NB4 (cell line): ENCODE measurements at regions not wholly inside any gene's neighbourhood (a gene's known extent, or its start where the extent isn't known, plus 50 kb on each side); places are given as distances from the start of the nearest gene placed in this dataset.

Source experiments
- POLR2A ChIP-seq: IDR thresholded peaks from 2 replicates; pipeline ENCODE4 v1.6.1; 2011; ENCODE audit warnings: mild to moderate bottlenecking; ENCODE audit not compliant: insufficient read length; ENCODE audit errors: extremely low read depth
- TF ChIP-seq, protein P1 (sequence below): IDR thresholded peaks from one replicate; pipeline ENCODE4 v1.5.1; 2012; ENCODE audit warnings: low read depth, low read length
- TF ChIP-seq, protein P2 (sequence below): IDR thresholded peaks from 2 replicates; pipeline ENCODE4 v1.6.1; 2011; ENCODE audit warnings: low read depth, low read length

DNA sequence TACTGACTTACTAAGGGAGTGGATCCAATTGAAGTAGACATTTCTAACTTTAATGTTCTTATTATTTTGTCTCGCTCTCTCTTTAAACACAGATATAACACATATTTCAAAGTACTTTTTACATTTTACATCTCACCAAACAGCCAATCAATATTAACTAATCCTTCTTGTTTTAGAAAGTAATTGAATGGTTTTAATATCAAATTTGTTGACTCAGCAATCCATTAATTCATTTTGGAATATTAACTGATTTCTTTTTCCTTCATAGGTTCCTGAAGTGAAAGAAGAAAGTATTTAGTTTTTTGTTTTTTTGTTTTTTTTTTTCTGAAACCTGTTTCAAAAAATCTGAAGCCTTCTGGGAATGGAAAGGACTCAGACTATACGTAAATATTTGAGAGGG, 62.3 kb upstream of the DPYD start:
- TF ChIP-seq, protein P1, sequence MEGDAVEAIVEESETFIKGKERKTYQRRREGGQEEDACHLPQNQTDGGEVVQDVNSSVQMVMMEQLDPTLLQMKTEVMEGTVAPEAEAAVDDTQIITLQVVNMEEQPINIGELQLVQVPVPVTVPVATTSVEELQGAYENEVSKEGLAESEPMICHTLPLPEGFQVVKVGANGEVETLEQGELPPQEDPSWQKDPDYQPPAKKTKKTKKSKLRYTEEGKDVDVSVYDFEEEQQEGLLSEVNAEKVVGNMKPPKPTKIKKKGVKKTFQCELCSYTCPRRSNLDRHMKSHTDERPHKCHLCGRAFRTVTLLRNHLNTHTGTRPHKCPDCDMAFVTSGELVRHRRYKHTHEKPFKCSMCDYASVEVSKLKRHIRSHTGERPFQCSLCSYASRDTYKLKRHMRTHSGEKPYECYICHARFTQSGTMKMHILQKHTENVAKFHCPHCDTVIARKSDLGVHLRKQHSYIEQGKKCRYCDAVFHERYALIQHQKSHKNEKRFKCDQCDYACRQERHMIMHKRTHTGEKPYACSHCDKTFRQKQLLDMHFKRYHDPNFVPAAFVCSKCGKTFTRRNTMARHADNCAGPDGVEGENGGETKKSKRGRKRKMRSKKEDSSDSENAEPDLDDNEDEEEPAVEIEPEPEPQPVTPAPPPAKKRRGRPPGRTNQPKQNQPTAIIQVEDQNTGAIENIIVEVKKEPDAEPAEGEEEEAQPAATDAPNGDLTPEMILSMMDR = no peak
- TF ChIP-seq POLR2A = no peak
- TF ChIP-seq, protein P2, sequence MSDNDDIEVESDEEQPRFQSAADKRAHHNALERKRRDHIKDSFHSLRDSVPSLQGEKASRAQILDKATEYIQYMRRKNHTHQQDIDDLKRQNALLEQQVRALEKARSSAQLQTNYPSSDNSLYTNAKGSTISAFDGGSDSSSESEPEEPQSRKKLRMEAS = no peak
